ENCODE measurements at regions not wholly inside any gene's neighbourhood (a gene's known extent, or its start where the extent isn't known, plus 50 kb on each side); places are given as distances from the start of the nearest gene placed in this dataset.

GRCh38 chr3:107264888-107265287 lies 112.4 kb upstream of the CCDC54 start:
- TF ChIP-seq POLR2A (IDR thresholded peaks at IDR 0.05): no peak
- no peak for TF ChIP-seq CTCF (IDR thresholded peaks at IDR 0.05)

All from uterus (tissue), 2 donors.